HEK293T (cell line): ENCODE measurements at regions not wholly inside any gene's neighbourhood (a gene's known extent, or its start where the extent isn't known, plus 50 kb on each side); places are given as distances from the start of the nearest gene placed in this dataset.

ENCODE experiments used
- CTCF ChIA-PET: fragments of 350-600 bp; formaldehyde crosslinking; extraction: SDS; loops from one replicate; lab custom pipeline; 2021; ENCODE audit warnings: antibody characterized with exemption, inconsistent platforms; lab: Yijun Ruan, JAX
- POLR2A ChIA-PET: fragments of 350-600 bp; formaldehyde crosslinking; extraction: SDS; loops from one replicate; lab custom pipeline; 2020; ENCODE audit warnings: antibody characterized with exemption, inconsistent platforms; lab: Yijun Ruan, JAX
- DNase-seq: peaks from one replicate; pipeline ENCODE4 v3.0.0; 2012; ENCODE audit warnings: mixed read lengths; ENCODE audit errors: extremely low spot score
- ARNT ChIP-seq: fragments of 450-650 bp; IDR thresholded peaks from 2 replicates; pipeline ENCODE4 v1.6.1; 2017; ENCODE audit warnings: mild to moderate bottlenecking
- BHLHE40 ChIP-seq: fragments of 450-650 bp; IDR thresholded peaks from 2 replicates; pipeline ENCODE4 v1.6.1; 2016; ENCODE audit warnings: mild to moderate bottlenecking, moderate library complexity, borderline replicate concordance
- CTBP1 ChIP-seq: fragments of 450-650 bp; IDR thresholded peaks from 2 replicates; pipeline ENCODE4 v1.6.1; 2016; ENCODE audit warnings: borderline replicate concordance
- ELF4 ChIP-seq: fragments of 450-650 bp; IDR thresholded peaks from 2 replicates; pipeline ENCODE4 v1.6.1; 2017; ENCODE audit warnings: antibody characterized with exemption
- FOXA1 ChIP-seq: fragments of 450-650 bp; IDR thresholded peaks from 2 replicates; pipeline ENCODE4 v1.6.1; 2016; ENCODE audit warnings: mild to moderate bottlenecking
- FOXK2 ChIP-seq: fragments of 450-650 bp; IDR thresholded peaks from 2 replicates; pipeline ENCODE4 v1.6.1; 2016; ENCODE audit warnings: mild to moderate bottlenecking
- FOXM1 ChIP-seq: fragments of 450-650 bp; IDR thresholded peaks from 2 replicates; pipeline ENCODE4 v1.6.1; 2017; ENCODE audit warnings: mild to moderate bottlenecking, borderline replicate concordance
- HDGF ChIP-seq: fragments of 450-650 bp; IDR thresholded peaks from 2 replicates; pipeline ENCODE4 v1.6.1; 2017; ENCODE audit warnings: antibody characterized with exemption, borderline replicate concordance
- L3MBTL2 ChIP-seq: fragments of 450-650 bp; conservative IDR thresholded peaks from 2 replicates; pipeline ENCODE4 v1.6.1; 2016; ENCODE audit warnings: mild to moderate bottlenecking
- LEF1 ChIP-seq: fragments of 450-650 bp; IDR thresholded peaks from 2 replicates; pipeline ENCODE4 v1.6.1; 2017; ENCODE audit warnings: mild to moderate bottlenecking, borderline replicate concordance
- NFRKB ChIP-seq: fragments of 450-650 bp; IDR thresholded peaks from 2 replicates; pipeline ENCODE4 v1.6.1; 2016; ENCODE audit warnings: mild to moderate bottlenecking, moderate library complexity
- SP1 ChIP-seq: fragments of 450-650 bp; IDR thresholded peaks from 2 replicates; pipeline ENCODE4 v1.6.1; 2017
- SUZ12 ChIP-seq: fragments of 450-650 bp; IDR thresholded peaks from 2 replicates; pipeline ENCODE4 v1.6.1; 2016; ENCODE audit warnings: mild to moderate bottlenecking
- TARDBP ChIP-seq: fragments of 450-650 bp; IDR thresholded peaks from 2 replicates; pipeline ENCODE4 v1.6.1; 2016
- ZNF384 ChIP-seq: fragments of 450-650 bp; IDR thresholded peaks from 2 replicates; pipeline ENCODE4 v1.6.1; 2016
- TF ChIP-seq, protein P1 (sequence below): fragments of 450-650 bp; IDR thresholded peaks from 2 replicates; pipeline ENCODE4 v1.6.1; 2016

DNA sequence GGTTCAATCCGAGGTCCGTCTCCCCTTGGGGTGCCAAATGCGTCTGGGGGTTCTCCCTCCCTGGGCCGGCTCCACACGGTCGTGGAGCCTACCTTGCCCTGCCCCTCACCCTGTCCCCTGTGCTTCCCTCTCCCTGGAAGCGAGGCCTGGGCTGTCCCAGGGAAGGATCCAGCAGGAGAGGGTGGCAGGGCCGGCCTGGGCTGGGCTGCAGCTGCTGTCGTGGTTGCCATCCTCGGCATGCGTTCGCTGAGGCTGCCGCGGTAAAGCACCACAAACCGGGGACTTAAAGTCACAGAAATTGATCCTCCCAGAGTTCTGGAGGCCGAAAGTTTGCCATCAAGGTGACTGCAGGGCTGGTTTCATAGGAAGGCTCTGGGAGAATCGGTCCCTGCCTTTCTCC lies 123.0 kb upstream of the TMPRSS2 start:
- CTCF ChIA-PET, result no interaction called here
- POLR2A ChIA-PET, result no interaction called here
- no peak for DNase-seq
- TF ChIP-seq ARNT (no peak), SUZ12 (no peak)

DNA sequence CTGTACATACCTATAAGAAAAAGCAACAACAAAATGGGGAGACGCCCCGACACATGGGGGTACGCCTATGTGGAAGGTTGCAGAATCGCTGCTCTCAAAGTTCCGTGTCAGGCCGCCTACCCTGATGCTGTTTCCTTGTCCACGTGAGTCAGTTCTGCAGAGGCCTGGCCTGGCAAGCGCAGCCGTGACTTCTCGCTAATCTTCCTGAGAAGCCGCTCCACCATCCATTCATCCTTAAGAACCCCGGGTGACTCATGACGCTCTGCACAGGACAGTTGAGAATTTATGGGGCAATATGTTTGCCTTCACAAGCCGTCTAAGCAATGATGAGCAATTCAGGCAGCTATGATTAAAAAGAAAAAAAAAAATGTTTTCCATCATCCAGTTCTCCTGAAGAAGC lies 122.3 kb upstream of the TMPRSS2 start:
- POLR2A ChIA-PET, result no interaction called here
- CTCF ChIA-PET, result no interaction called here
- no peak for TF ChIP-seq NFRKB
- TF ChIP-seq, protein P1, sequence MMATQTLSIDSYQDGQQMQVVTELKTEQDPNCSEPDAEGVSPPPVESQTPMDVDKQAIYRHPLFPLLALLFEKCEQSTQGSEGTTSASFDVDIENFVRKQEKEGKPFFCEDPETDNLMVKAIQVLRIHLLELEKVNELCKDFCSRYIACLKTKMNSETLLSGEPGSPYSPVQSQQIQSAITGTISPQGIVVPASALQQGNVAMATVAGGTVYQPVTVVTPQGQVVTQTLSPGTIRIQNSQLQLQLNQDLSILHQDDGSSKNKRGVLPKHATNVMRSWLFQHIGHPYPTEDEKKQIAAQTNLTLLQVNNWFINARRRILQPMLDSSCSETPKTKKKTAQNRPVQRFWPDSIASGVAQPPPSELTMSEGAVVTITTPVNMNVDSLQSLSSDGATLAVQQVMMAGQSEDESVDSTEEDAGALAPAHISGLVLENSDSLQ, result 0 out of 2 replicates have a peak, but pooled peaks have one; percentile 14
- no peak for DNase-seq

DNA sequence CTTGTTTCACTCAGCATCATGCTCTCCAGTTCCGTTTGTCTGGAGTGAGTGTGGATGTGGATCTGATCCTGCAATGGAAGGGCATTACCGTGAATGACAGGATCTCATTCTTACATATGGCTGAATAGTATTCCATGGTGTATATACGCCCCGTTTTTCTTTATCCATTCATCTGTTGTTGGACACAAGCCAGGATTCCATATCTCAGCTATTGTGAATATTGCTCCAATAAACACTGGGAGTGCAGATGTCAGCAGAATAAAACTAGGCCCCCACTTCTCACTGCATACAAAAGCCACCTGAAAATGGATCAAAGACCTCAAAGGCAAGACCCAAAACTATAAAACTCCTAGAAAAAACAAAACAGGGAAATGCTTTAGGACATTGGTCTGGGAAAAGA lies 120.3 kb upstream of the TMPRSS2 start:
- POLR2A ChIA-PET, result no interaction called here

DNA sequence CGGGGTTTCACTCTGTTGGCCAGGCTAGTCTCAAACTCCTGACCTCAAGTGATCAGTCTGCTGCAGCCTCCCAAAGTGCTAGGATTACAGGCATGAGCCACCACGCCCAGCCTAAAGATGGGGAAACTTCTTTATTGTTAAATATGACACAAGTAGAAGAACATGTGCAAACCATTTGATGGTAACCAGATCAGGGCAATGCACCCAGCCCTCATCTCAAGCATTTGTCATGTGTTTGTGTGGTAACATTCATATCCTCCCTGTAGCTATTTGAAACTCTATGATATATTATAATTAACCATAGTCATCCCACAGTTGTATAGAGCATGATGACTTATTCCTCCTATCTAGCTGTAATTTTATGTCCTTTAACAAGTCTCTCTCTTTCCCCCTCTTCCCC lies 119.5 kb upstream of the TMPRSS2 start:
- TF ChIP-seq CTBP1, result no peak
- CTCF ChIA-PET, result no interaction called here

More for the DNA sequence above, 120.3 kb upstream of the TMPRSS2 start:
- no peak for DNase-seq
- TF ChIP-seq BHLHE40 (no peak), ZNF384 (no peak), FOXM1 (no peak), SUZ12 (no peak), ELF4 (no peak), L3MBTL2 (no peak), FOXK2 (no peak), TARDBP (no peak), FOXA1 (no peak), CTBP1 (no peak), SP1 (no peak), HDGF (no peak), LEF1 (no peak), NFRKB (no peak)
- TF ChIP-seq, protein P1, result no peak
- CTCF ChIA-PET, result interaction anchor here (0.6 kb wide), 1 partner anchor 18 kb away, joined by 3 read pairs; no protein-coding TSS in a partner anchor

DNA sequence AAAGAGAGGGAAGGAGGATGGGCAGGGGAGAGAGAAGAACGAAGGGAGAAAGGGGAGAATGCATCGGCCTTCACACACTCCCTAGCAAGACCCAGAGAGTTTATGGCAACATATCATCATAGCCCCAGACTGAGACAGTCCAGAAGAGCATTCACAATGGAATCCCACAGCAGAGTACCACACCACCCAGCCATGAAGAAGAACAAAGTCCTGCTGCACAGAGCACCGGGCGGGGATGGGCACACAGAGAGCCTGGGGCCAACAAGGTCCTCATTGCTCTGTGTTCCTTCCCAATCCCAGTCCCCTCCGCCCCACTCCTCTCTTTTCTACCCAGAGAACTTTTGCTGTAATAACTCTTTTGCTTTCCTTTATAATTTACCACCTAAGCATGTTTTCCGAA lies 118.1 kb upstream of the TMPRSS2 start:
- DNase-seq, result no peak
- POLR2A ChIA-PET, result no interaction called here
- CTCF ChIA-PET, result no interaction called here
- TF ChIP-seq CTBP1 (no peak), SP1 (no peak), FOXM1 (no peak), HDGF (no peak), FOXK2 (no peak), ARNT (no peak), TARDBP (no peak), L3MBTL2 (no peak), NFRKB (no peak), LEF1 (no peak)

More for the DNA sequence above, 119.5 kb upstream of the TMPRSS2 start:
- POLR2A ChIA-PET, result no interaction called here
- DNase-seq, result no peak

DNA sequence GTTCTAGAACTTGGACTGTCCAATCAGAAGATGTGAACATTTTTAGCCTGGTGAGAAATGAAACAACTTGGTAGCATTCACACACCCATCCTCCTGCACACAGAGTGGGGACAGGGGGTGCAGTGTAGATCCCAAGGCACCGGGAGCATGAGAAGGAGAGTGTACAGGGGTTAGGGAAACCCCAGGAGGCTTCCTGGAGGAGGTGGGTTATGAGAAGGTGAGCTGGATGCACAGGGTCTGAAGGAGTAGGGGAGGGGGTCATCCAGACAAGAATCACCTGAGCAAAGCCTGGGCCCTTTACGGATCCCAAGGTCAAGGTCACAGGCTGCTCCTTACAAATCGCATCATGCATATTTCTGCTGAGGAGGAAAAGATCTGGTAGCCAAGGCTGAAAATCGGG lies 117.5 kb upstream of the TMPRSS2 start:
- POLR2A ChIA-PET, result no interaction called here
- CTCF ChIA-PET, result no interaction called here
- DNase-seq, result no peak
- TF ChIP-seq L3MBTL2, result no peak
- no peak for TF ChIP-seq SUZ12
- no peak for TF ChIP-seq SP1

DNA sequence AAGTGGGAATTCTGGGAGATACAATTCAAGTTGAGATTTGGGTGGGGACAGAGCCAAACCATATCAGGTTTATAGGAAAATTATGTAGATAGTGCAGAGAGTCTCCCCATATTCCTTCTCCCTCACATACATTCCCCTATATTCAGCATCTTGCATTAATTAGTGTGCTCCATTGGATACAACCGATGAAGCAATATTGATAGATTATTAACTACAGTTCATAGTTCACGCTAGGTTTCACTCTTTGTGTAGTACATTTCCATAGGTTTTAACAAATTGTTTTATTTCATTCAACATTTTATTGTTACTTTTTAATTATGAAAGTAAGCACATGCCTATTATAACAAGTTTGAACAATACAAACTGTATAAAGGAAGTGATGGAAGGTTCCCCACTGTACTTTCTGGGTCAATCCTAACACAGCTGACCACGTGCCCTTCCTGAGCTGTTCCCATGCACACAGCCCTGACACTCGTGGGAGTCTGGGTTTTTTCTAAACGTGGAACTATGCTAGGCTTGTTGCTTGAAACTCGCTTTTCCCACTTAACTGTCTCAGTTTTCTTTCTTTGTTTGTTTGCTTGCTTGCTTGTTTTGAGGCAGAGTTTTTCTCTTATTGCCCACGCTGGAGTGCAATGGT lies 116.8 kb upstream of the TMPRSS2 start:
- no peak for TF ChIP-seq TARDBP
- TF ChIP-seq SP1, result no peak
- TF ChIP-seq CTBP1, result no peak
- no peak for TF ChIP-seq FOXM1
- no peak for TF ChIP-seq FOXA1
- TF ChIP-seq NFRKB, result no peak
- TF ChIP-seq, protein P1, result no peak
- no peak for TF ChIP-seq SUZ12
- no peak for TF ChIP-seq L3MBTL2
- TF ChIP-seq LEF1, result no peak
- no peak for TF ChIP-seq FOXK2
- no peak for TF ChIP-seq BHLHE40
- TF ChIP-seq ELF4, result no peak
- TF ChIP-seq ZNF384, result no peak
- TF ChIP-seq ARNT, result no peak
- no peak for TF ChIP-seq HDGF
- ChIA-PET POLR2A (no interaction called here), CTCF (no interaction called here)
- DNase-seq, result no peak
